OCI-LY1 (cell line): ENCODE measurements at regions not wholly inside any gene's neighbourhood (a gene's known extent, or its start where the extent isn't known, plus 50 kb on each side); places are given as distances from the start of the nearest gene placed in this dataset.

Source experiments
- CTCF ChIP-seq: fragments of 200-600 bp; sonication (generic), shearing (Covaris generic); IDR thresholded peaks from 2 replicates; pipeline ENCODE4 v1.5.1; 2017; ENCODE audit warnings: mild to moderate bottlenecking, antibody characterized with exemption, low read length, moderate library complexity, mixed read lengths
- EZH2 ChIP-seq: fragments of 200-600 bp; sonication (generic), shearing (Covaris generic); IDR thresholded peaks from 2 replicates; pipeline ENCODE4 v1.8.0; 2017; ENCODE audit warnings: borderline replicate concordance, mixed run types, mild to moderate bottlenecking, antibody characterized with exemption, low read length, moderate library complexity, mixed read lengths

- TF ChIP-seq CTCF (no peak), EZH2 (no peak)
These were observed 53.6 kb upstream of the NR3C1 start for GRCh38 chr5:143456952-143457547.
